NB4 (cell line): ENCODE measurements at regions not wholly inside any gene's neighbourhood (a gene's known extent, or its start where the extent isn't known, plus 50 kb on each side); places are given as distances from the start of the nearest gene placed in this dataset.

Experiments
- CTCF ChIP-seq: IDR thresholded peaks from one replicate; pipeline ENCODE4 v1.5.1; 2012; ENCODE audit warnings: low read depth, low read length
- TF ChIP-seq, protein P1 (sequence below): IDR thresholded peaks from 2 replicates; pipeline ENCODE4 v1.6.1; 2011; ENCODE audit warnings: low read depth, low read length

- no peak for TF ChIP-seq CTCF
- TF ChIP-seq, protein P1, sequence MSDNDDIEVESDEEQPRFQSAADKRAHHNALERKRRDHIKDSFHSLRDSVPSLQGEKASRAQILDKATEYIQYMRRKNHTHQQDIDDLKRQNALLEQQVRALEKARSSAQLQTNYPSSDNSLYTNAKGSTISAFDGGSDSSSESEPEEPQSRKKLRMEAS, result no peak
Observed at GRCh38 chr1:73056826-73057225, 774.5 kb upstream of the NEGR1 start.
